ENCODE measurements at regions not wholly inside any gene's neighbourhood (a gene's known extent, or its start where the extent isn't known, plus 50 kb on each side); places are given as distances from the start of the nearest gene placed in this dataset.

DNA sequence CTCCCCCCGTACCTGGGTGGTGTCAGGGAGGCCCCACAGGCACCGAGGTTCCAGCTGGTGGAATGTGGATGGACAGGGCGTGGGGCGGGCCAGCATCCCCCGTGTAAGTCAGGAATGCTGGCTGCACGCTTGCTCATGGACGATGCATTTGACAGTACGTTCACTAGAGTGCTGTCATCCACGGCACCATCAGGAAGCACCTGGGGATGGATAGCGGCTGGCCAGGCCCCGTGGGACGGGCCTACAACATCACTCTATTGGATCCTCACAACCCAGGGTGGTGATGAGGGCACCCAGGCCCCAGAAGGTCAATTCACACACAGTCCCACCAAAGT is 63.6 kb downstream of the INSIG1 start:
- TF ChIP-seq, protein P1, sequence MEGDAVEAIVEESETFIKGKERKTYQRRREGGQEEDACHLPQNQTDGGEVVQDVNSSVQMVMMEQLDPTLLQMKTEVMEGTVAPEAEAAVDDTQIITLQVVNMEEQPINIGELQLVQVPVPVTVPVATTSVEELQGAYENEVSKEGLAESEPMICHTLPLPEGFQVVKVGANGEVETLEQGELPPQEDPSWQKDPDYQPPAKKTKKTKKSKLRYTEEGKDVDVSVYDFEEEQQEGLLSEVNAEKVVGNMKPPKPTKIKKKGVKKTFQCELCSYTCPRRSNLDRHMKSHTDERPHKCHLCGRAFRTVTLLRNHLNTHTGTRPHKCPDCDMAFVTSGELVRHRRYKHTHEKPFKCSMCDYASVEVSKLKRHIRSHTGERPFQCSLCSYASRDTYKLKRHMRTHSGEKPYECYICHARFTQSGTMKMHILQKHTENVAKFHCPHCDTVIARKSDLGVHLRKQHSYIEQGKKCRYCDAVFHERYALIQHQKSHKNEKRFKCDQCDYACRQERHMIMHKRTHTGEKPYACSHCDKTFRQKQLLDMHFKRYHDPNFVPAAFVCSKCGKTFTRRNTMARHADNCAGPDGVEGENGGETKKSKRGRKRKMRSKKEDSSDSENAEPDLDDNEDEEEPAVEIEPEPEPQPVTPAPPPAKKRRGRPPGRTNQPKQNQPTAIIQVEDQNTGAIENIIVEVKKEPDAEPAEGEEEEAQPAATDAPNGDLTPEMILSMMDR (IDR thresholded peaks at IDR 0.05) = no peak
- no peak for TF ChIP-seq EZH2phosphoT487 (IDR thresholded peaks at IDR 0.05)
